ENCODE measurements at regions not wholly inside any gene's neighbourhood (a gene's known extent, or its start where the extent isn't known, plus 50 kb on each side); places are given as distances from the start of the nearest gene placed in this dataset.

- DNase-seq (ENCODE audit: low spot score): no peak
Measured at GRCh38 chr14:85428926-85429325, 101.0 kb upstream of the FLRT2 start.

GRCh38 chr14:85437148-85437547 lies 92.8 kb upstream of the FLRT2 start:
- DNase-seq (ENCODE audit: low spot score): peak; percentile 96

GRCh38 chr14:85438001-85438400 lies 91.9 kb upstream of the FLRT2 start:
- DNase-seq (ENCODE audit: low spot score): no peak

GRCh38 chr14:85438481-85438942 lies 91.4 kb upstream of the FLRT2 start:
- DNase-seq (ENCODE audit: low spot score): no peak

- peak; percentile 91 for DNase-seq (ENCODE audit: low spot score)
Measured at GRCh38 chr14:85439696-85440328, 90.1 kb upstream of the FLRT2 start.

GRCh38 chr14:85441909-85442643 lies 87.9 kb upstream of the FLRT2 start:
- no peak for DNase-seq (ENCODE audit: low spot score)

- DNase-seq (ENCODE audit: low spot score): peak; percentile 23
Measured at GRCh38 chr14:85442996-85443395, 86.9 kb upstream of the FLRT2 start.

- DNase-seq (ENCODE audit: low spot score): peak; percentile 94
Measured at GRCh38 chr14:85444635-85445034, 85.3 kb upstream of the FLRT2 start.

GRCh38 chr14:85445151-85445795 lies 84.7 kb upstream of the FLRT2 start:
- no peak for DNase-seq (ENCODE audit: low spot score)

- no peak for DNase-seq (ENCODE audit: low spot score)
Measured at GRCh38 chr14:85447883-85448282, 82.1 kb upstream of the FLRT2 start.

- no peak for DNase-seq (ENCODE audit: low spot score)
Measured at GRCh38 chr14:85451421-85451820, 78.5 kb upstream of the FLRT2 start.

GRCh38 chr14:85453401-85454225 lies 76.3 kb upstream of the FLRT2 start:
- DNase-seq (ENCODE audit: low spot score): no peak

- no peak for DNase-seq (ENCODE audit: low spot score)
Measured at GRCh38 chr14:85454226-85454813, 75.6 kb upstream of the FLRT2 start.

- DNase-seq (ENCODE audit: low spot score): no peak
Measured at GRCh38 chr14:85459361-85460000, 70.5 kb upstream of the FLRT2 start.

GRCh38 chr14:85461432-85462133 lies 68.4 kb upstream of the FLRT2 start:
- DNase-seq (ENCODE audit: low spot score): no peak

GRCh38 chr14:85463512-85463911 lies 66.4 kb upstream of the FLRT2 start:
- DNase-seq (ENCODE audit: low spot score): no peak

GRCh38 chr14:85464135-85464895 lies 65.6 kb upstream of the FLRT2 start:
- DNase-seq (ENCODE audit: low spot score): no peak

- peak; percentile 22 for DNase-seq (ENCODE audit: low spot score)
Measured at GRCh38 chr14:85466678-85467077, 63.3 kb upstream of the FLRT2 start.

- DNase-seq (ENCODE audit: low spot score): no peak
Measured at GRCh38 chr14:85468816-85469215, 61.1 kb upstream of the FLRT2 start.

- DNase-seq (ENCODE audit: low spot score): no peak
Measured at GRCh38 chr14:85471156-85471555, 58.8 kb upstream of the FLRT2 start.
